ENCODE measurements at regions not wholly inside any gene's neighbourhood (a gene's known extent, or its start where the extent isn't known, plus 50 kb on each side); places are given as distances from the start of the nearest gene placed in this dataset.

- POLR2A ChIA-PET (ENCODE audit: unreplicated experiment), result no interaction called here
- WGBS, 2 experiments (ENCODE audit: extremely low coverage in 2 of 2, insufficient read length in 1 of 2), result 61% methylated on average over 2 of the region's 2 CpGs; no CpG with 5 or more reads in 1 of the 2 experiments
Measured at GRCh38 chr17:34113089-34113488, 142.0 kb upstream of the CCL2 start.

More at GRCh38 chr17:34113089-34113488, 142.0 kb upstream of the CCL2 start:
- H3K23ac ChIP-seq (ENCODE audit: low read depth, low read length), result no peak overlapping the region
- no peak overlapping the region for H2BK5ac ChIP-seq (ENCODE audit: low read depth, low read length, poor library complexity, severe bottlenecking)
- in situ Hi-C loops (cut with MboI; ENCODE audit: low sequenced_read_pairs) (no loop called here), dilution Hi-C loops (cut with HindIII; ENCODE audit: low sequenced_read_pairs, unreplicated experiment) (no loop called here), intact Hi-C loops (cut with micrococcal nuclease) (no loop called here)
- CTCF ChIA-PET, result no interaction called here
- BruUV-seq (replicated peaks), result no TSS peak
- no peaks in the 10 kb centered on the region for H4K20me1 ChIP-seq (ENCODE audit: insufficient read depth, low read length)
- no peak overlapping the region for H3K9ac ChIP-seq (ENCODE audit: low read depth, low read length)
- no peak overlapping the region for H3K18ac ChIP-seq (ENCODE audit: low read depth, low read length)
- H2BK15ac ChIP-seq (ENCODE audit: low read depth, low read length), result no peak overlapping the region
- H3K9me3 ChIP-seq (ENCODE audit: control insufficient read depth, insufficient read depth, low read length), result no peaks in the 10 kb centered on the region
- no peak overlapping the region for H2BK120ac ChIP-seq (ENCODE audit: low read depth, low read length)
- no peaks in the 10 kb centered on the region for H3K36me3 ChIP-seq (ENCODE audit: control insufficient read depth, insufficient read depth, low read length)
- no peak overlapping the region for H3K4me2 ChIP-seq (ENCODE audit: low read depth, low read length)
- no peaks in the 10 kb centered on the region for H3K79me1 ChIP-seq (ENCODE audit: low read depth in 1 of 2, low read length in 2 of 2)
- H2AK9ac ChIP-seq (replicated peaks; ENCODE audit: low read depth, low read length, poor library complexity), result no peak overlapping the region
- H3K27me3 ChIP-seq (ENCODE audit: control insufficient read depth, insufficient read depth, low read length), result no peaks in the 10 kb centered on the region
- no peak overlapping the region for H3K4ac ChIP-seq (ENCODE audit: low read depth, low read length)
- no peak for DNase-seq
- ATAC-seq (ENCODE audit: low read depth), result no peak
- no peaks in the 10 kb centered on the region for H3K4me1 ChIP-seq (ENCODE audit: control insufficient read depth, insufficient read depth, low read length)
- H2BK20ac ChIP-seq (ENCODE audit: low read depth, low read length), result no peak overlapping the region
- no peak overlapping the region for H4K8ac ChIP-seq (ENCODE audit: low read depth in 2 of 2, low read length in 2 of 2)
- H3K14ac ChIP-seq (replicated peaks; ENCODE audit: low read depth, low read length), result no peak overlapping the region
- H3K27ac ChIP-seq (ENCODE audit: insufficient read depth, low read length), result no peak overlapping the region
- H3K56ac ChIP-seq (ENCODE audit: extremely low read depth, insufficient read depth, low read length), result no peak overlapping the region
- TF ChIP-seq RCOR1 (IDR thresholded peaks at IDR 0.05; ENCODE audit: insufficient replicate concordance, low read length), result no peak
- TF ChIP-seq USF2 (IDR thresholded peaks at IDR 0.05; ENCODE audit: low read depth, low read length), result no peak
- no peak for TF ChIP-seq RFX5 (IDR thresholded peaks at IDR 0.05; ENCODE audit: low read depth, low read length)
- TF ChIP-seq MAFK (IDR thresholded peaks at IDR 0.05; ENCODE audit: low read depth, low read length), result no peak
- TF ChIP-seq POLR2A (IDR thresholded peaks at IDR 0.05; ENCODE audit: low read depth, low read length), result no peak
- TF ChIP-seq FOS (IDR thresholded peaks at IDR 0.05; ENCODE audit: low read depth, low read length), result no peak
- TF ChIP-seq ELK1 (IDR thresholded peaks at IDR 0.05; ENCODE audit: borderline replicate concordance, low read depth, low read length), result no peak
- TF ChIP-seq CHD1 (IDR thresholded peaks at IDR 0.05; ENCODE audit: low read depth, low read length), result no peak
- TF ChIP-seq RAD21 (IDR thresholded peaks at IDR 0.05; ENCODE audit: low read length), result no peak
- no peak for TF ChIP-seq NFE2L2 (IDR thresholded peaks at IDR 0.05; ENCODE audit: low read depth, low read length)
- no peak for TF ChIP-seq MXI1 (IDR thresholded peaks at IDR 0.05; ENCODE audit: borderline replicate concordance, low read depth, low read length)
- TF ChIP-seq SMC3 (IDR thresholded peaks at IDR 0.05; ENCODE audit: low read depth, low read length), result no peak
- no peak for TF ChIP-seq CTCF (conservative IDR thresholded peaks at IDR 0.05; ENCODE audit: low read depth, low read length)
- no peak for TF ChIP-seq BHLHE40 (IDR thresholded peaks at IDR 0.05; ENCODE audit: low read depth, low read length)
- TF ChIP-seq MAZ (IDR thresholded peaks at IDR 0.05; ENCODE audit: borderline replicate concordance, low read depth, low read length), result no peak
- no peak for TF ChIP-seq CEBPB (IDR thresholded peaks at IDR 0.05; ENCODE audit: low read depth, low read length)
- no peak overlapping the region for H4K91ac ChIP-seq (ENCODE audit: insufficient read depth, low read depth, low read length)
- no peak overlapping the region for H2AFZ ChIP-seq (replicated peaks; ENCODE audit: low read length, poor library complexity)
- H3K4me3 ChIP-seq (ENCODE audit: insufficient read depth, low read depth, low read length), result no peak overlapping the region
- H4K5ac ChIP-seq (ENCODE audit: low read depth, low read length), result no peak overlapping the region
- no peaks in the 10 kb centered on the region for H3K9me1 ChIP-seq (ENCODE audit: insufficient read depth, low read length)
- H2AK5ac ChIP-seq (ENCODE audit: low read depth, low read length), result no peak overlapping the region

Data from IMR-90 (cell line).